ENCODE measurements at regions not wholly inside any gene's neighbourhood (a gene's known extent, or its start where the extent isn't known, plus 50 kb on each side); places are given as distances from the start of the nearest gene placed in this dataset.

DNA sequence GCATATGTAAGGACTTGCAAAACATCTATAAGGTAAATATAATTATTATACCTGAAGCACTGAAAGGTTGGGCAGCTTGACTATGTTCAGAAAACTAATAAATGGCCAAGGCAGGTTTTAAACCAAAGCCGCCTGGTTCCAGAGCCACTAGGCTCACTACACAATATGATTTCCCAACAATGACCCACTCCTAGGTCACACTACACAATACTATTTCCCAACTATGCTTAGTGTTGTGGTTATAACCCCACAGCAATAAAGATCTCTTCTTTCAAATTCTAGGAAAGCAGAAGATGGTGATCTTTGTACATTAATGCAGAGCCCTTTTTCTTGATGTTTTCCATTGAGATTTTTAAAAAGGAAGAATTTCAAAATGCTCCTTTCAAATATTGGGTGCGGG is 180.4 kb downstream of the CYRIA start:
- TF ChIP-seq, protein P1, sequence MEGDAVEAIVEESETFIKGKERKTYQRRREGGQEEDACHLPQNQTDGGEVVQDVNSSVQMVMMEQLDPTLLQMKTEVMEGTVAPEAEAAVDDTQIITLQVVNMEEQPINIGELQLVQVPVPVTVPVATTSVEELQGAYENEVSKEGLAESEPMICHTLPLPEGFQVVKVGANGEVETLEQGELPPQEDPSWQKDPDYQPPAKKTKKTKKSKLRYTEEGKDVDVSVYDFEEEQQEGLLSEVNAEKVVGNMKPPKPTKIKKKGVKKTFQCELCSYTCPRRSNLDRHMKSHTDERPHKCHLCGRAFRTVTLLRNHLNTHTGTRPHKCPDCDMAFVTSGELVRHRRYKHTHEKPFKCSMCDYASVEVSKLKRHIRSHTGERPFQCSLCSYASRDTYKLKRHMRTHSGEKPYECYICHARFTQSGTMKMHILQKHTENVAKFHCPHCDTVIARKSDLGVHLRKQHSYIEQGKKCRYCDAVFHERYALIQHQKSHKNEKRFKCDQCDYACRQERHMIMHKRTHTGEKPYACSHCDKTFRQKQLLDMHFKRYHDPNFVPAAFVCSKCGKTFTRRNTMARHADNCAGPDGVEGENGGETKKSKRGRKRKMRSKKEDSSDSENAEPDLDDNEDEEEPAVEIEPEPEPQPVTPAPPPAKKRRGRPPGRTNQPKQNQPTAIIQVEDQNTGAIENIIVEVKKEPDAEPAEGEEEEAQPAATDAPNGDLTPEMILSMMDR (IDR thresholded peaks at IDR 0.05; ENCODE audit: insufficient read depth, low read length, severe bottlenecking), result no peak
- DNase-seq (ENCODE audit: low read depth) (no peak), FAIRE-seq (no peak)
- no peak overlapping the region for H3K4me3 ChIP-seq (ENCODE audit: low read depth, low read length)
- no peaks in the 10 kb centered on the region for H3K36me3 ChIP-seq (ENCODE audit: control insufficient read depth, insufficient read depth, low read length)
- H3K27me3 ChIP-seq (ENCODE audit: control insufficient read depth, insufficient read depth, low read length), result peaks cover 2% of the 10 kb centered on the region

- Histone ChIP-seq H3K36me3 (ENCODE audit: control insufficient read depth, insufficient read depth, low read length) (no peaks in the 10 kb centered on the region), H3K27me3 (ENCODE audit: control insufficient read depth, insufficient read depth, low read length) (peaks cover 2% of the 10 kb centered on the region), H3K4me3 (ENCODE audit: low read depth, low read length) (no peak overlapping the region)
- FAIRE-seq (no peak), DNase-seq (ENCODE audit: low read depth) (no peak)
- TF ChIP-seq, protein P1 (IDR thresholded peaks at IDR 0.05; ENCODE audit: insufficient read depth, low read length, severe bottlenecking), result no peak
Observed at GRCh38 chr2:16482460-16482859, 183.2 kb downstream of the CYRIA start.

- DNase-seq (ENCODE audit: low read depth), result peak; percentile 88
- Histone ChIP-seq H3K27me3 (ENCODE audit: control insufficient read depth, insufficient read depth, low read length) (peaks cover 2% of the 10 kb centered on the region), H3K4me3 (ENCODE audit: low read depth, low read length) (no peak overlapping the region), H3K36me3 (ENCODE audit: control insufficient read depth, insufficient read depth, low read length) (no peaks in the 10 kb centered on the region)
- TF ChIP-seq, protein P1 (IDR thresholded peaks at IDR 0.05; ENCODE audit: insufficient read depth, low read length, severe bottlenecking), result no peak
- FAIRE-seq, result no peak
Observed at GRCh38 chr2:16481351-16481750, 184.3 kb downstream of the CYRIA start.

DNA sequence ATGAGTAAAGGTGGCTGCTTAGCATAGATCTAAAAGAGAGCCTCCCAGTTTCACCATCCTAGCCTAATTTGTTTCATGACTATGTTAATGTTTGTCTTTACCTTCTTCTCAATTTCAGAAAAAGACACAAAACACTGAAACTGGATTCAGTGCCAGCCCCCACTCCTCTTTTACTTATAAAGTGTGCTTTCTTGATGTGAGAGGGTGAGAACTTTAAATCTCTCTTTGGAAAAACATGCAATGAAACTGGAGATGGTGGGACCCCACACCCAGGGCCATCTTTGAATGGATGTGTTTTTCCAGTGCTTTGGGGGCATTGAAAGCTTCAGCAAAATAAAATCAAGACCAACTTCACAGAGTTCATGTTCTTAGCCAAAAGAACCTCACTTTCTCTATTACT is 185.9 kb downstream of the CYRIA start:
- TF ChIP-seq, protein P1 (IDR thresholded peaks at IDR 0.05; ENCODE audit: insufficient read depth, low read length, severe bottlenecking), result no peak
- FAIRE-seq, result no peak
- Histone ChIP-seq H3K36me3 (ENCODE audit: control insufficient read depth, insufficient read depth, low read length) (no peaks in the 10 kb centered on the region), H3K27me3 (ENCODE audit: control insufficient read depth, insufficient read depth, low read length) (peaks cover 2% of the 10 kb centered on the region), H3K4me3 (ENCODE audit: low read depth, low read length) (no peak overlapping the region)
- no peak for DNase-seq (ENCODE audit: low read depth)

DNA sequence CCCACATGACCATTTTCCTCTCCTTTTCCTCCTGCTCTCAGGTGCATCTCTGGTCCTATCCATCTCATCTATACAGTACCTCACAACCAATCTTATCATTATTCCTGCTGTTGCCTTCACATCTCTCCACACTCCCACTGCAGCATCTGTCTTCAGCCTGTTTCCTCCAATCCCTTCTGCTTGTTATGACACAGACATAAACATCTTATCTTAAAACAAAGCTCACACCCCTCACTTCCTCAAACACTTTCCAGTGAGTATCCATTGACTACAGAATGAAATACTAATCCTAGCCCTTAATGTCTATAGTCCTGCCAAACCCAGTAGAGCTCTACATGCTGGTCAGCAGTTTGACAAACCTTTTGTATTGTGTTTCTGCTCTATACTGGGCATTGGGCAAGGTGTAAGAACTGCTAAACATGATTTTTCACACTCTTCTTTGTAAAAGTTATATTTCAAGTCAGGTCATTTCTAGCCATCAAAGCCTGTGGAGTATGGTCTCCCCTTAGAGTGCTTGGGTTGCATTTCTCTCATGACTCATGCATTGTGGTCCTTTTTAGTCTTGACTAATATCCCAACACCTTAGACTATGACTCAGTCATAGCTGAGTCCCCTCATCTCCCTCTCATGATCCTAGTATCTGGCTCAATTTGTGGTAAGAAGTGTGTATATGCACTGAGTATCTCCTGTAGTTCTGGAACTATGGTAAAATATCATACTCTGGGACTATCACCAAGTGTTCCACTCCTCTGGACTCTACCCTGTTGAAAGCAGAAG is 187.0 kb downstream of the CYRIA start:
- Histone ChIP-seq H3K27me3 (ENCODE audit: control insufficient read depth, insufficient read depth, low read length) (no peaks in the 10 kb centered on the region), H3K36me3 (ENCODE audit: control insufficient read depth, insufficient read depth, low read length) (no peaks in the 10 kb centered on the region), H3K4me3 (ENCODE audit: low read depth, low read length) (no peak overlapping the region)
- no peak for FAIRE-seq
- TF ChIP-seq, protein P1 (IDR thresholded peaks at IDR 0.05; ENCODE audit: insufficient read depth, low read length, severe bottlenecking), result no peak
- peak; percentile 96 for DNase-seq (ENCODE audit: low read depth)

- FAIRE-seq, result no peak
- Histone ChIP-seq H3K27me3 (ENCODE audit: control insufficient read depth, insufficient read depth, low read length) (no peaks in the 10 kb centered on the region), H3K4me3 (ENCODE audit: low read depth, low read length) (no peak overlapping the region), H3K36me3 (ENCODE audit: control insufficient read depth, insufficient read depth, low read length) (no peaks in the 10 kb centered on the region)
- no peak for DNase-seq (ENCODE audit: low read depth)
- TF ChIP-seq, protein P1 (IDR thresholded peaks at IDR 0.05; ENCODE audit: insufficient read depth, low read length, severe bottlenecking), result no peak
Observed at GRCh38 chr2:16477648-16478047, 188.0 kb downstream of the CYRIA start.
